Vagina (tissue), 2 donors: ENCODE measurements at regions not wholly inside any gene's neighbourhood (a gene's known extent, or its start where the extent isn't known, plus 50 kb on each side); places are given as distances from the start of the nearest gene placed in this dataset.

Source experiments
- DNase-seq, 2 donors: peaks; one replicate each; pipeline ENCODE4 v3.0.0-alpha.2; 2017; ENCODE audit errors: extremely low spot score in 2 of 2
- H3K27ac ChIP-seq: fragments of 200-600 bp; sonication (generic); one replicate; pipeline ENCODE4 v1.5.1; 2019
- H3K27me3 ChIP-seq: fragments of 200-600 bp; sonication (generic); one replicate; pipeline ENCODE4 v1.5.1; 2019
- H3K36me3 ChIP-seq, 2 donors: fragments of 200-600 bp; sonication (generic); one replicate each; pipeline ENCODE4 v1.5.1; 2017 to 2019
- H3K4me1 ChIP-seq: fragments of 200-600 bp; sonication (generic); one replicate; pipeline ENCODE4 v1.5.1; 2019
- H3K4me3 ChIP-seq, 2 donors: fragments of 200-600 bp; sonication (generic); 1 replicate in 1 of 2; 2 replicates in 1 of 2; pipeline ENCODE4 v1.5.1; 2016 to 2019
- H3K9me3 ChIP-seq: fragments of 200-600 bp; sonication (generic); one replicate; pipeline ENCODE4 v1.5.1; 2019
- CTCF ChIP-seq, 3 experiments: fragments of 450-650 bp in 2 of 3; fragments of 200-600 bp in 1 of 3; sonication (generic) in 1 of 3; IDR thresholded peaks; one replicate each; pipeline ENCODE4 v1.5.1; 2017 to 2019; ENCODE audit warnings: antibody characterized with exemption in 3 of 3, mild to moderate bottlenecking in 2 of 3, moderate library complexity in 2 of 3
- POLR2A ChIP-seq, 2 donors: fragments of 450-650 bp; IDR thresholded peaks; one replicate each; pipeline ENCODE4 v1.6.1; 2017; ENCODE audit warnings: antibody characterized with exemption in 2 of 2, mild to moderate bottlenecking in 2 of 2, moderate library complexity in 2 of 2
- POLR2AphosphoS5 ChIP-seq, 2 donors: sonication (generic); formaldehyde crosslinking; IDR thresholded peaks; one replicate each; pipeline ENCODE4 v1.9.0; 2017; ENCODE audit warnings: antibody characterized with exemption in 2 of 2, mild to moderate bottlenecking in 2 of 2, low read depth in 1 of 2; ENCODE audit not compliant: insufficient read depth in 1 of 2
- intact Hi-C: fragments of 100-400 bp; cut with DNase I; formaldehyde crosslinking; loops from one replicate; pipeline ENCODE4 v1.15.1; 2023

GRCh38 chr12:128137140-128137539, 129.8 kb upstream of the TMEM132C start:
- Histone ChIP-seq H3K27me3 (no peaks in the 10 kb centered on the region), H3K36me3 (no peaks in the 10 kb centered on the region), H3K9me3 (no peaks in the 10 kb centered on the region), H3K4me3 (no peak overlapping the region), H3K4me1 (no peaks in the 10 kb centered on the region), H3K27ac (no peak overlapping the region)
- intact Hi-C loops: no loop called here
- no peak for DNase-seq
- TF ChIP-seq POLR2A (IDR thresholded peaks at IDR 0.05): no peak
- TF ChIP-seq POLR2AphosphoS5 (IDR thresholded peaks at IDR 0.05; ENCODE audit: insufficient read depth in 1 of 2, low read depth in 1 of 2): no peak
- TF ChIP-seq CTCF (IDR thresholded peaks at IDR 0.05): no peak

GRCh38 chr12:128138125-128138524, 128.8 kb upstream of the TMEM132C start:
- DNase-seq: no peak
- H3K27me3 ChIP-seq: no peaks in the 10 kb centered on the region
- TF ChIP-seq CTCF (IDR thresholded peaks at IDR 0.05): no peak
- no peak for TF ChIP-seq POLR2A (IDR thresholded peaks at IDR 0.05)
- no peak for TF ChIP-seq POLR2AphosphoS5 (IDR thresholded peaks at IDR 0.05; ENCODE audit: insufficient read depth in 1 of 2, low read depth in 1 of 2)
- no peak overlapping the region for H3K27ac ChIP-seq
- H3K36me3 ChIP-seq: no peaks in the 10 kb centered on the region
- intact Hi-C loops: no loop called here
- H3K4me3 ChIP-seq: no peak overlapping the region
- no peaks in the 10 kb centered on the region for H3K4me1 ChIP-seq
- no peaks in the 10 kb centered on the region for H3K9me3 ChIP-seq

GRCh38 chr12:128140551-128140950, 126.4 kb upstream of the TMEM132C start:
- no peak for DNase-seq
- no peak for TF ChIP-seq CTCF (IDR thresholded peaks at IDR 0.05)
- Histone ChIP-seq H3K4me1 (no peaks in the 10 kb centered on the region), H3K27ac (no peak overlapping the region), H3K27me3 (no peaks in the 10 kb centered on the region), H3K36me3 (no peaks in the 10 kb centered on the region), H3K9me3 (no peaks in the 10 kb centered on the region), H3K4me3 (no peak overlapping the region)
- intact Hi-C loops: no loop called here

GRCh38 chr12:128150961-128151360, 116.0 kb upstream of the TMEM132C start:
- intact Hi-C loops: no loop called here
- Histone ChIP-seq H3K36me3 (no peaks in the 10 kb centered on the region), H3K4me3 (no peak overlapping the region), H3K27ac (no peak overlapping the region), H3K27me3 (no peaks in the 10 kb centered on the region), H3K4me1 (no peaks in the 10 kb centered on the region), H3K9me3 (no peaks in the 10 kb centered on the region)
- no peak for TF ChIP-seq POLR2AphosphoS5 (IDR thresholded peaks at IDR 0.05; ENCODE audit: insufficient read depth in 1 of 2, low read depth in 1 of 2)
- no peak for TF ChIP-seq POLR2A (IDR thresholded peaks at IDR 0.05)
- TF ChIP-seq CTCF (IDR thresholded peaks at IDR 0.05): no peak
- no peak for DNase-seq

GRCh38 chr12:128155571-128155970, 111.4 kb upstream of the TMEM132C start:
- Histone ChIP-seq H3K4me1 (no peaks in the 10 kb centered on the region), H3K36me3 (no peaks in the 10 kb centered on the region), H3K27me3 (no peaks in the 10 kb centered on the region), H3K27ac (no peak overlapping the region), H3K4me3 (no peak overlapping the region), H3K9me3 (no peaks in the 10 kb centered on the region)
- TF ChIP-seq CTCF (IDR thresholded peaks at IDR 0.05) (no peak), POLR2AphosphoS5 (IDR thresholded peaks at IDR 0.05; ENCODE audit: insufficient read depth in 1 of 2, low read depth in 1 of 2) (no peak), POLR2A (IDR thresholded peaks at IDR 0.05) (no peak)
- DNase-seq: no peak
- intact Hi-C loops: no loop called here
